H1 (cell line): ENCODE measurements at regions not wholly inside any gene's neighbourhood (a gene's known extent, or its start where the extent isn't known, plus 50 kb on each side); places are given as distances from the start of the nearest gene placed in this dataset.

Experiments used
- EZH2 ChIP-seq: fragments of 200-600 bp; sonication (generic); IDR thresholded peaks from 2 replicates; pipeline ENCODE4 v1.7.1; 2012; ENCODE audit warnings: low read depth, mild to moderate bottlenecking, moderate library complexity, low read length, inconsistent platforms; ENCODE audit not compliant: severe bottlenecking
- SP1 ChIP-seq: IDR thresholded peaks from 2 replicates; pipeline ENCODE4 v1.6.1; 2011; ENCODE audit warnings: low read depth, low read length
- SRF ChIP-seq: IDR thresholded peaks from 2 replicates; pipeline ENCODE4 v1.6.1; 2011; ENCODE audit warnings: mild to moderate bottlenecking, low read depth, low read length, moderate library complexity

- TF ChIP-seq SRF (no peak), SP1 (no peak), EZH2 (no peak)
- TF ChIP-seq, all 59 proteins: peak for 2
Observed at GRCh38 chr2:18749912-18750526, 160.7 kb upstream of the NT5C1B start (continued).
